DMS153 (cell line): ENCODE measurements at regions not wholly inside any gene's neighbourhood (a gene's known extent, or its start where the extent isn't known, plus 50 kb on each side); places are given as distances from the start of the nearest gene placed in this dataset.
A peak's percentile ranks its signal among the peaks of the same experiment; 100 is the strongest.
"Not testable (repeated sequence)": the region's sequence is repeated elsewhere in the genome, so short reads cannot be mapped to it uniquely, and the experiment has no call there.

Experiments
- DNase-seq: peaks from one replicate; lab custom pipeline; 2025; lab: John Stamatoyannopoulos, UW

GRCh38 chr20:61094581-61094980, 157.5 kb upstream of the CDH4 start:
- no peak for DNase-seq

- DNase-seq = no peak
Observed at GRCh38 chr20:61096463-61096862, 155.6 kb upstream of the CDH4 start.

GRCh38 chr20:61099806-61100205, 152.3 kb upstream of the CDH4 start:
- DNase-seq = no peak

GRCh38 chr20:61100489-61100888, 151.6 kb upstream of the CDH4 start:
- no peak for DNase-seq

GRCh38 chr20:61101321-61101720, 150.7 kb upstream of the CDH4 start:
- not testable (repeated sequence) for DNase-seq

GRCh38 chr20:61104232-61104631, 147.8 kb upstream of the CDH4 start:
- no peak for DNase-seq

- no peak for DNase-seq
Observed at GRCh38 chr20:61105395-61105794, 146.7 kb upstream of the CDH4 start.

- DNase-seq = no peak
Observed at GRCh38 chr20:61106438-61106837, 145.6 kb upstream of the CDH4 start.

GRCh38 chr20:61109221-61109805, 142.7 kb upstream of the CDH4 start:
- DNase-seq = no peak

- DNase-seq = no peak
Observed at GRCh38 chr20:61112515-61112914, 139.5 kb upstream of the CDH4 start.

GRCh38 chr20:61113731-61114130, 138.3 kb upstream of the CDH4 start:
- DNase-seq = no peak

GRCh38 chr20:61114493-61115175, 137.4 kb upstream of the CDH4 start:
- no peak for DNase-seq

- DNase-seq = peak; percentile 74
Observed at GRCh38 chr20:61115364-61116065, 136.5 kb upstream of the CDH4 start.

GRCh38 chr20:61117725-61118124, 134.3 kb upstream of the CDH4 start:
- DNase-seq = no peak

- no peak for DNase-seq
Observed at GRCh38 chr20:61118429-61119224, 133.4 kb upstream of the CDH4 start.

GRCh38 chr20:61119273-61119672, 132.8 kb upstream of the CDH4 start:
- no peak for DNase-seq

- DNase-seq = no peak
Observed at GRCh38 chr20:61119794-61120410, 132.2 kb upstream of the CDH4 start.

- peak; percentile 41 for DNase-seq
Observed at GRCh38 chr20:61120595-61121515, 131.2 kb upstream of the CDH4 start.

GRCh38 chr20:61121661-61122060, 130.4 kb upstream of the CDH4 start:
- no peak for DNase-seq

- no peak for DNase-seq
Observed at GRCh38 chr20:61123286-61123685, 128.8 kb upstream of the CDH4 start.

- no peak for DNase-seq
Observed at GRCh38 chr20:61123751-61124368, 128.2 kb upstream of the CDH4 start.
